NCI-H2107 treated with DMSO at 0.1 percent for 48 hours (cell line): ENCODE measurements at regions not wholly inside any gene's neighbourhood (a gene's known extent, or its start where the extent isn't known, plus 50 kb on each side); places are given as distances from the start of the nearest gene placed in this dataset.
"Not testable (repeated sequence)": the region's sequence is repeated elsewhere in the genome, so short reads cannot be mapped to it uniquely, and the experiment has no call there.

Source experiments
- DNase-seq: peaks from one replicate; lab custom pipeline; 2025; ENCODE audit not compliant: unreplicated experiment; lab: John Stamatoyannopoulos, UW

GRCh38 chr1:116185161-116185701 is 74.0 kb downstream of the MAB21L3 start:
- no peak for DNase-seq

GRCh38 chr1:116189481-116189880 is 78.3 kb downstream of the MAB21L3 start:
- DNase-seq: no peak

- no peak for DNase-seq
These were observed 80.1 kb downstream of the MAB21L3 start for GRCh38 chr1:116191294-116191693.

GRCh38 chr1:116193768-116194167 is 82.6 kb downstream of the MAB21L3 start:
- no peak for DNase-seq

GRCh38 chr1:116194568-116194967 is 83.4 kb downstream of the MAB21L3 start:
- DNase-seq: no peak

GRCh38 chr1:116195077-116195868 is 84.1 kb downstream of the MAB21L3 start:
- no peak for DNase-seq

GRCh38 chr1:116200343-116200742 is 89.1 kb downstream of the MAB21L3 start:
- not testable (repeated sequence) for DNase-seq

GRCh38 chr1:116201911-116202310 is 90.7 kb downstream of the MAB21L3 start:
- DNase-seq: no peak

GRCh38 chr1:116203181-116203723 is 92.1 kb downstream of the MAB21L3 start:
- DNase-seq: no peak

- DNase-seq: no peak
These were observed 92.7 kb downstream of the MAB21L3 start for GRCh38 chr1:116203920-116204319.

GRCh38 chr1:116205941-116206679 is 94.9 kb downstream of the MAB21L3 start:
- no peak for DNase-seq

GRCh38 chr1:116207126-116207735 is 96.0 kb downstream of the MAB21L3 start:
- DNase-seq: no peak

- no peak for DNase-seq
These were observed 96.9 kb downstream of the MAB21L3 start for GRCh38 chr1:116208136-116208535.

- DNase-seq: no peak
These were observed 100.1 kb downstream of the MAB21L3 start for GRCh38 chr1:116211294-116211693.

- peak; percentile 52 for DNase-seq
These were observed 107.7 kb downstream of the MAB21L3 start for GRCh38 chr1:116218922-116219321.

GRCh38 chr1:116219651-116220434 is 108.6 kb downstream of the MAB21L3 start:
- DNase-seq: no peak

- DNase-seq: no peak
These were observed 112.9 kb downstream of the MAB21L3 start for GRCh38 chr1:116224111-116224510.

- DNase-seq: no peak
These were observed 113.4 kb downstream of the MAB21L3 start for GRCh38 chr1:116224561-116224960.

GRCh38 chr1:116226017-116226416 is 114.8 kb downstream of the MAB21L3 start:
- peak; percentile 49 for DNase-seq

GRCh38 chr1:116228511-116228910 is 117.3 kb downstream of the MAB21L3 start:
- no peak for DNase-seq

GRCh38 chr1:116230712-116231111 is 119.5 kb downstream of the MAB21L3 start:
- no peak for DNase-seq
